K562 (cell line): ENCODE measurements at regions not wholly inside any gene's neighbourhood (a gene's known extent, or its start where the extent isn't known, plus 50 kb on each side); places are given as distances from the start of the nearest gene placed in this dataset.

Source experiments
- ATAC-seq: fragments of 200-7000 bp; cut with Tn5 transposase; 3 replicates; pipeline ENCODE4 v1.9.1; 2020; ENCODE audit warnings: moderate library complexity
- BruUV-seq: library from RNA; stranded (reverse); fragments of 400-500 nt; replicated peaks from 2 replicates; lab custom pipeline; 2021; lab: Mats Ljungman, UMichigan
- CTCF ChIA-PET: fragments of 300-600 bp; formaldehyde crosslinking; extraction: SDS; loops from one replicate; lab custom pipeline; 2021; ENCODE audit warnings: low intra/inter-chr PET ratio; lab: Yijun Ruan, JAX
- POLR2A ChIA-PET: fragments of 300-600, 350-650 bp; sonication (Branson Sonifier 250); formaldehyde crosslinking; extraction: SDS; loops from one replicate; lab custom pipeline; 2021; ENCODE audit warnings: antibody characterized with exemption, inconsistent platforms; lab: Yijun Ruan, JAX
- DNase-seq, 4 experiments: peaks; one replicate each; pipeline versions ENCODE4 v3.0.0 to v3.0.0-alpha.2; 2011 to 2018; ENCODE audit warnings: low spot score in 3 of 4, mixed read lengths in 3 of 4; ENCODE audit errors: extremely low read depth in 1 of 4
- FAIRE-seq: peaks from 2 replicates; lab custom pipeline; 2011; peaks lifted over from hg19 to GRCh38; lab: Jason Lieb, UNC
- H2AFZ ChIP-seq: 2 replicates; pipeline ENCODE4 v1.6.0; 2011; ENCODE audit warnings: low read depth, low read length, control low read depth, inconsistent platforms
- H3K27ac ChIP-seq: fragments of 200-600 bp; 3 replicates; pipeline ENCODE4 v1.8.0; 2011; ENCODE audit warnings: low read depth, mild to moderate bottlenecking, control low read depth, inconsistent platforms, low read length, moderate library complexity, mixed read lengths; ENCODE audit errors: extremely low read depth
- H3K27me3 ChIP-seq, 2 experiments: fragments of 300-600 bp in 1 of 2; 2 replicates in 1 of 2; 3 replicates in 1 of 2; pipeline versions ENCODE4 v1.6.0 to v1.8.0; 2011; ENCODE audit warnings: inconsistent platforms in 2 of 2, low read length in 2 of 2, mild to moderate bottlenecking in 1 of 2, mixed read lengths in 1 of 2, moderate library complexity in 1 of 2; ENCODE audit not compliant: control insufficient read depth in 2 of 2, insufficient read depth in 2 of 2
- H3K36me3 ChIP-seq: fragments of 300-600 bp; 3 replicates; pipeline ENCODE4 v1.8.0; 2011; ENCODE audit warnings: mild to moderate bottlenecking, low read length, inconsistent platforms; ENCODE audit not compliant: control insufficient read depth, insufficient read depth
- H3K4me1 ChIP-seq, 2 experiments: fragments of 200-600 bp in 1 of 2; replicated peaks in 1 of 2; 2 replicates in 1 of 2; 3 replicates in 1 of 2; pipeline versions ENCODE4 v1.5.1 to v1.8.0; 2011; ENCODE audit warnings: inconsistent platforms in 2 of 2, low read length in 2 of 2, mild to moderate bottlenecking in 1 of 2, mixed read lengths in 1 of 2, moderate library complexity in 1 of 2; ENCODE audit not compliant: control insufficient read depth in 2 of 2, insufficient read depth in 2 of 2
- H3K4me2 ChIP-seq: 2 replicates; pipeline ENCODE4 v1.6.1; 2011; ENCODE audit warnings: low read length, control low read depth, inconsistent platforms, mixed read lengths; ENCODE audit not compliant: insufficient read depth
- H3K4me3 ChIP-seq: fragments of 200-600 bp; sonication (generic), shearing (Covaris generic); 2 replicates; pipeline ENCODE4 v1.5.1; 2016; ENCODE audit warnings: control low read depth, inconsistent platforms
- H3K79me2 ChIP-seq: fragments of 200-600 bp; 3 replicates; pipeline ENCODE4 v1.8.0; 2011; ENCODE audit warnings: low read length, inconsistent platforms; ENCODE audit not compliant: control insufficient read depth, insufficient read depth
- H3K9ac ChIP-seq, 2 experiments: 2 replicates each; pipeline versions ENCODE4 v1.6.0 to v1.6.1; 2011; ENCODE audit warnings: low read depth in 2 of 2, low read length in 2 of 2, control low read depth in 1 of 2, inconsistent platforms in 1 of 2, mild to moderate bottlenecking in 1 of 2, mixed read lengths in 1 of 2; ENCODE audit not compliant: insufficient read depth in 1 of 2
- H3K9me1 ChIP-seq: one replicate; pipeline ENCODE4 v1.6.0; 2011; ENCODE audit warnings: inconsistent platforms, mild to moderate bottlenecking, low read length, moderate library complexity; ENCODE audit not compliant: control insufficient read depth, insufficient read depth
- H3K9me3 ChIP-seq: replicated peaks from 2 replicates; pipeline ENCODE4 v1.5.1; 2011; ENCODE audit warnings: low read depth, low read length, inconsistent platforms; ENCODE audit not compliant: control insufficient read depth, insufficient read depth
- H4K20me1 ChIP-seq: replicated peaks from 2 replicates; pipeline ENCODE4 v1.6.1; 2011; ENCODE audit warnings: low read length, inconsistent platforms, mixed read lengths; ENCODE audit not compliant: control insufficient read depth, insufficient read depth
- E2F3 ChIP-seq: fragments of 250-450 bp; sonication (Bioruptor Pico); IDR thresholded peaks from 2 replicates; pipeline ENCODE4 v1.4.0; 2020; ENCODE audit warnings: mild to moderate bottlenecking
- FOSL1 ChIP-seq: fragments of 200-800 bp; sonication (Bioruptor generic); conservative IDR thresholded peaks from 2 replicates; pipeline ENCODE4 v1.6.1; 2016; ENCODE audit warnings: missing genetic modification characterization, missing compliant biosample characterization
- HNRNPLL ChIP-seq: fragments of 200-400 bp; formaldehyde crosslinking; IDR thresholded peaks from 2 replicates; pipeline ENCODE4 v1.6.1; 2017; ENCODE audit warnings: low read length, low read depth, mild to moderate bottlenecking; ENCODE audit not compliant: poor library complexity, severe bottlenecking
- KLF13 ChIP-seq: fragments of 450-650 bp; IDR thresholded peaks from 2 replicates; pipeline ENCODE4 v1.6.1; 2016; ENCODE audit warnings: missing genetic modification characterization, low read depth, mild to moderate bottlenecking, missing compliant biosample characterization, moderate library complexity, borderline replicate concordance
- MCM7 ChIP-seq, 2 experiments: fragments of 450-650 bp; IDR thresholded peaks; 2 replicates each; pipeline ENCODE4 v1.6.1; 2016 to 2018
- WGBS: fragments of 100-300 bp; shearing (Covaris generic); methylation state at CpG from one replicate; pipeline ENCODE4 v1.1.6; 2016; ENCODE audit warnings: low coverage, mixed read lengths; ENCODE audit not compliant: insufficient coverage; ENCODE audit errors: missing lambda C conversion rate; 5-methylcytosine and 5-hydroxymethylcytosine counted together
- in situ Hi-C: fragments of 300-500 bp; cut with MboI; formaldehyde crosslinking; loops from 4 replicates; pipeline ENCODE4 v1.15.0; 2018; ENCODE audit warnings: inconsistent platforms, mixed read lengths
- intact Hi-C: fragments of 100-400 bp; cut with micrococcal nuclease; formaldehyde crosslinking; loops from 2 replicates; pipeline ENCODE4 v1.14.2; 2022
- TF ChIP-seq, protein P1 (sequence below): fragments of 450-650 bp; formaldehyde crosslinking; IDR thresholded peaks from 2 replicates; pipeline ENCODE4 v1.4.0; 2022; ENCODE audit warnings: missing genetic modification characterization

DNA sequence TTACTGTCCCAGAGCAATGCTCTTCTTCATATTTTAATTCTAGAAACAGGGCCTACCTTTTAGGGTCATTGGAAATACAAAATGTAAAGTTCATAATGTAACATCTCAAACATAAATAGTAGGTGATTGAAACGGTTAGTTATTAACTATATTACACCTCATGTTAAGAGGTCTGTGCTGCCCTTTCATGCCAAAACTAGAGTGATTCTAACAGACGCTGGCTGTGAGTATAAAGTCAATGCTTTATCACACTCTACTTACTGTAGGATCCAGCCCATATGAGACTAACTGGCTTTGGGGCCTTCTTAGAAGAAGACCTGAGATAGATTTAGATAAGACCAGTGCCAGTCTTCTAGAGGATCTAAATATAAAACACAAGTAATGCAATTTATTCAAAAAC is 966.1 kb upstream of the SORCS1 start (continued):
- TF ChIP-seq KLF13, result no peak

DNA sequence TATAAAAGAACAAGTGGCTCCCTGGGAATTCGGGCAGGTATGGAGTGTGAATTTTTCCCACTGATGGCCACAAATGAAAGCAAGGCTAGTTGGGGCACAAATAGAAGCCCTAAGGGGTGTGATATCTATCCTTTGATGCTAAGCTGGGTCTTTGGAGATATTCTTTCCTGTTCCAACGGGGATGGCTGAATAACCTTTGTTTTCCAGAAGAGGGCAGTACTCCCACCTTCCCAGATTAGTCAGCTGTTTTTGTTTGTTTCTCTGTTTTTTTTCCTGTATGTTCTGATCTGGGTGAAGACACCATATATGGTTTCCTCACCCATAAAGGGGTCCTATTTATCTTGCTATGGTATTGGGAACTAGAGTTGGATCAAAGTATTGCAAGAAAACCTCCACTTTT is 947.7 kb upstream of the SORCS1 start:
- Histone ChIP-seq H3K9me3 (no peaks in the 10 kb centered on the region), H3K9ac (no peak overlapping the region), H3K9me1 (no peaks in the 10 kb centered on the region), H3K27ac (no peak overlapping the region), H3K79me2 (no peaks in the 10 kb centered on the region), H4K20me1 (no peaks in the 10 kb centered on the region), H3K36me3 (no peaks in the 10 kb centered on the region), H3K4me2 (no peak overlapping the region), H3K4me3 (no peak overlapping the region), H2AFZ (no peak overlapping the region), H3K4me1 (no peaks in the 10 kb centered on the region), H3K27me3 (no peaks in the 10 kb centered on the region)
- POLR2A ChIA-PET, result no interaction called here
- 0% methylated on average over 2 of the region's 2 CpGs for WGBS
- ATAC-seq (no peak), DNase-seq (no peak), FAIRE-seq (no peak)
- in situ Hi-C loops, result no loop called here
- intact Hi-C loops, result no loop called here
- no peak for TF ChIP-seq FOSL1 (tag)
- TF ChIP-seq E2F3 (CRISPR knock-in tag), result no peak
- TF ChIP-seq MCM7 (IDR thresholded peaks at IDR 0.05), result no peak
- no peak for TF ChIP-seq HNRNPLL
- TF ChIP-seq, protein P1, sequence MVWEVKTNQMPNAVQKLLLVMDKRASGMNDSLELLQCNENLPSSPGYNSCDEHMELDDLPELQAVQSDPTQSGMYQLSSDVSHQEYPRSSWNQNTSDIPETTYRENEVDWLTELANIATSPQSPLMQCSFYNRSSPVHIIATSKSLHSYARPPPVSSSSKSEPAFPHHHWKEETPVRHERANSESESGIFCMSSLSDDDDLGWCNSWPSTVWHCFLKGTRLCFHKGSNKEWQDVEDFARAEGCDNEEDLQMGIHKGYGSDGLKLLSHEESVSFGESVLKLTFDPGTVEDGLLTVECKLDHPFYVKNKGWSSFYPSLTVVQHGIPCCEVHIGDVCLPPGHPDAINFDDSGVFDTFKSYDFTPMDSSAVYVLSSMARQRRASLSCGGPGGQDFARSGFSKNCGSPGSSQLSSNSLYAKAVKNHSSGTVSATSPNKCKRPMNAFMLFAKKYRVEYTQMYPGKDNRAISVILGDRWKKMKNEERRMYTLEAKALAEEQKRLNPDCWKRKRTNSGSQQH, result no peak
- no TSS peak for BruUV-seq
- CTCF ChIA-PET, result no interaction called here
